ENCODE measurements at regions not wholly inside any gene's neighbourhood (a gene's known extent, or its start where the extent isn't known, plus 50 kb on each side); places are given as distances from the start of the nearest gene placed in this dataset.
A peak's percentile ranks its signal among the peaks of the same experiment; 100 is the strongest.

DNA sequence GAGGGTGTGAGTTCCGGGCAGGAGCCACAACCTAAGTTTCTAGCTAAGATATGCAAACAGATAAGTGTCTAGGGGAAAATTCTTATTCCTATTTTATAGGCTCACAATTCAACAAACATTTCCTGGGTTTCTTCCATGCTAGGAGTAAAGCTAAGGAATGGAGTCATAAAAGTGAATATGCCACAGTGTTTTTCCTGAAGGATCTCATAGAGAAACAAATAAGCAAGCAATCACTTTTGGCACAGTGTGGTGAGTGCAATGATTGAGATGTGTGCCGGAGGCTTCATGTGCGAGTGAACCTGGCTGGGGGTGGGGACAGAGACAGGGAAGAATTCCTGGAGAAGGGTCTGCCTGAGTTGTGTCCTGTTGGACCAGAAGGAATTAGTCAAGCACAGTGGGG is 147.4 kb downstream of the TENT5C start:
- Histone ChIP-seq H3K4me1 (ENCODE audit: control insufficient read depth in 1 of 2, insufficient read depth in 1 of 2, low read depth in 1 of 2, low read length in 1 of 2) (peaks cover 0 to 6% of the 10 kb centered on the region in 2 experiments), H3K9me3 (no peaks in the 10 kb centered on the region), H3K27ac (no peak overlapping the region), H3K27me3 (peaks cover 45% of the 10 kb centered on the region), H3K36me3 (no peaks in the 10 kb centered on the region), H3K4me3 (ENCODE audit: low read depth in 1 of 2, low read length in 1 of 2) (no peak overlapping the region)
- TF ChIP-seq CTCF (IDR thresholded peaks at IDR 0.05), result no peak

DNA sequence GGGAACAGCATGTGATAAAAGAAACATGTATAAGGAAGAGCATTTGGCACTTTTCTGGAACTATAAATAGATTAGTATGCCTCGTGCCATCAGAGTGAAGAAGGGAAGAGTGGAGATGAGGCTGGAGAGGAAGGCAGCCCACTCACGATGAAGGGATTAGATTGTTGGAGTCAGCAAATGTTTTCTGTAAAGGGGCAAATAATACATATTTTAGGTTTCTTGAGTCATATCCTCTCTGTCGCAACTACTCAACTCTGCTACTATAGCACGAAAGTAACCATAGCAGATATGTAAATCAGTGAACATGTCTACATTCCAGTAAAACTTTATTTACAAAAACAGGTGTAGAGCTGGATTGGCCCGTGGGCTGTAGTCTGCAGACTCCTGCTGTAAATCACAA is 147.8 kb downstream of the TENT5C start:
- no peak overlapping the region for H3K27ac ChIP-seq
- H3K4me1 ChIP-seq (ENCODE audit: control insufficient read depth in 1 of 2, insufficient read depth in 1 of 2, low read depth in 1 of 2, low read length in 1 of 2), result peaks cover 2 to 6% of the 10 kb centered on the region in 2 experiments
- no peak for TF ChIP-seq CTCF (IDR thresholded peaks at IDR 0.05)
- peaks cover 49% of the 10 kb centered on the region for H3K27me3 ChIP-seq
- H3K4me3 ChIP-seq (ENCODE audit: low read depth in 1 of 2, low read length in 1 of 2), result no peak overlapping the region
- H3K36me3 ChIP-seq, result no peaks in the 10 kb centered on the region
- H3K9me3 ChIP-seq, result no peaks in the 10 kb centered on the region

GRCh38 chr1:117754061-117754969 is 148.5 kb downstream of the TENT5C start:
- Histone ChIP-seq H3K27me3 (peaks cover 53% of the 10 kb centered on the region), H3K4me1 (ENCODE audit: control insufficient read depth in 1 of 2, insufficient read depth in 1 of 2, low read depth in 1 of 2, low read length in 1 of 2) (peaks cover 4 to 6% of the 10 kb centered on the region in 2 experiments), H3K27ac (no peak overlapping the region), H3K9me3 (no peaks in the 10 kb centered on the region), H3K4me3 (ENCODE audit: low read depth in 1 of 2, low read length in 1 of 2) (no peak overlapping the region), H3K36me3 (no peaks in the 10 kb centered on the region)
- TF ChIP-seq CTCF (IDR thresholded peaks at IDR 0.05), result no peak

GRCh38 chr1:117757668-117758067 is 151.8 kb downstream of the TENT5C start:
- no peaks in the 10 kb centered on the region for H3K9me3 ChIP-seq
- H3K36me3 ChIP-seq, result no peaks in the 10 kb centered on the region
- no peak for TF ChIP-seq CTCF (IDR thresholded peaks at IDR 0.05)
- no peak overlapping the region for H3K4me3 ChIP-seq (ENCODE audit: low read depth in 1 of 2, low read length in 1 of 2)
- peaks cover 4 to 6% of the 10 kb centered on the region in 2 experiments for H3K4me1 ChIP-seq (ENCODE audit: control insufficient read depth in 1 of 2, insufficient read depth in 1 of 2, low read depth in 1 of 2, low read length in 1 of 2)
- H3K27me3 ChIP-seq, result peaks cover 58% of the 10 kb centered on the region
- no peak overlapping the region for H3K27ac ChIP-seq

GRCh38 chr1:117758444-117759316 is 152.8 kb downstream of the TENT5C start:
- no peaks in the 10 kb centered on the region for H3K9me3 ChIP-seq
- TF ChIP-seq CTCF (IDR thresholded peaks at IDR 0.05), result peak; percentile 62
- H3K27me3 ChIP-seq, result peaks cover 55% of the 10 kb centered on the region
- no peaks in the 10 kb centered on the region for H3K36me3 ChIP-seq
- no peak overlapping the region for H3K4me3 ChIP-seq (ENCODE audit: low read depth in 1 of 2, low read length in 1 of 2)
- no peak overlapping the region for H3K27ac ChIP-seq
- peaks cover 4 to 5% of the 10 kb centered on the region in 2 experiments for H3K4me1 ChIP-seq (ENCODE audit: control insufficient read depth in 1 of 2, insufficient read depth in 1 of 2, low read depth in 1 of 2, low read length in 1 of 2)

All from neutrophil (primary cell).